HEK293T (cell line): ENCODE measurements at regions not wholly inside any gene's neighbourhood (a gene's known extent, or its start where the extent isn't known, plus 50 kb on each side); places are given as distances from the start of the nearest gene placed in this dataset.

Experiments used
- CTCF ChIA-PET: fragments of 350-600 bp; formaldehyde crosslinking; extraction: SDS; loops from one replicate; lab custom pipeline; 2021; ENCODE audit warnings: antibody characterized with exemption, inconsistent platforms; lab: Yijun Ruan, JAX
- POLR2A ChIA-PET: fragments of 350-600 bp; formaldehyde crosslinking; extraction: SDS; loops from one replicate; lab custom pipeline; 2020; ENCODE audit warnings: antibody characterized with exemption, inconsistent platforms; lab: Yijun Ruan, JAX
- DNase-seq: peaks from one replicate; pipeline ENCODE4 v3.0.0; 2012; ENCODE audit warnings: mixed read lengths; ENCODE audit errors: extremely low spot score
- ARNT ChIP-seq: fragments of 450-650 bp; IDR thresholded peaks from 2 replicates; pipeline ENCODE4 v1.6.1; 2017; ENCODE audit warnings: mild to moderate bottlenecking
- BHLHE40 ChIP-seq: fragments of 450-650 bp; IDR thresholded peaks from 2 replicates; pipeline ENCODE4 v1.6.1; 2016; ENCODE audit warnings: mild to moderate bottlenecking, moderate library complexity, borderline replicate concordance
- CTBP1 ChIP-seq: fragments of 450-650 bp; IDR thresholded peaks from 2 replicates; pipeline ENCODE4 v1.6.1; 2016; ENCODE audit warnings: borderline replicate concordance
- ELF4 ChIP-seq: fragments of 450-650 bp; IDR thresholded peaks from 2 replicates; pipeline ENCODE4 v1.6.1; 2017; ENCODE audit warnings: antibody characterized with exemption
- FOXA1 ChIP-seq: fragments of 450-650 bp; IDR thresholded peaks from 2 replicates; pipeline ENCODE4 v1.6.1; 2016; ENCODE audit warnings: mild to moderate bottlenecking
- FOXK2 ChIP-seq: fragments of 450-650 bp; IDR thresholded peaks from 2 replicates; pipeline ENCODE4 v1.6.1; 2016; ENCODE audit warnings: mild to moderate bottlenecking
- FOXM1 ChIP-seq: fragments of 450-650 bp; IDR thresholded peaks from 2 replicates; pipeline ENCODE4 v1.6.1; 2017; ENCODE audit warnings: mild to moderate bottlenecking, borderline replicate concordance
- HDGF ChIP-seq: fragments of 450-650 bp; IDR thresholded peaks from 2 replicates; pipeline ENCODE4 v1.6.1; 2017; ENCODE audit warnings: antibody characterized with exemption, borderline replicate concordance
- L3MBTL2 ChIP-seq: fragments of 450-650 bp; conservative IDR thresholded peaks from 2 replicates; pipeline ENCODE4 v1.6.1; 2016; ENCODE audit warnings: mild to moderate bottlenecking
- LEF1 ChIP-seq: fragments of 450-650 bp; IDR thresholded peaks from 2 replicates; pipeline ENCODE4 v1.6.1; 2017; ENCODE audit warnings: mild to moderate bottlenecking, borderline replicate concordance
- NFRKB ChIP-seq: fragments of 450-650 bp; IDR thresholded peaks from 2 replicates; pipeline ENCODE4 v1.6.1; 2016; ENCODE audit warnings: mild to moderate bottlenecking, moderate library complexity
- PKNOX1 ChIP-seq: fragments of 450-650 bp; IDR thresholded peaks from 2 replicates; pipeline ENCODE4 v1.6.1; 2016
- SP1 ChIP-seq: fragments of 450-650 bp; IDR thresholded peaks from 2 replicates; pipeline ENCODE4 v1.6.1; 2017
- SUZ12 ChIP-seq: fragments of 450-650 bp; IDR thresholded peaks from 2 replicates; pipeline ENCODE4 v1.6.1; 2016; ENCODE audit warnings: mild to moderate bottlenecking
- TARDBP ChIP-seq: fragments of 450-650 bp; IDR thresholded peaks from 2 replicates; pipeline ENCODE4 v1.6.1; 2016
- ZNF384 ChIP-seq: fragments of 450-650 bp; IDR thresholded peaks from 2 replicates; pipeline ENCODE4 v1.6.1; 2016

- TF ChIP-seq BHLHE40 = no peak
- TF ChIP-seq NFRKB = no peak
- no peak for TF ChIP-seq FOXM1
- TF ChIP-seq LEF1 = no peak
- TF ChIP-seq ZNF384 = no peak
- TF ChIP-seq TARDBP = no peak
- no peak for TF ChIP-seq FOXA1
- no peak for TF ChIP-seq ARNT
- no peak for TF ChIP-seq HDGF
- no peak for TF ChIP-seq SUZ12
- no peak for TF ChIP-seq PKNOX1
- TF ChIP-seq L3MBTL2 = no peak
- TF ChIP-seq CTBP1 = no peak
- TF ChIP-seq ELF4 = no peak
- no peak for TF ChIP-seq FOXK2
- no peak for TF ChIP-seq SP1
- ChIA-PET POLR2A (no interaction called here), CTCF (interaction anchor here (0.6 kb wide), 1 partner anchor 80 kb away, joined by 4 read pairs; no protein-coding TSS in a partner anchor)
- no peak for DNase-seq
Measured at GRCh38 chr2:64260093-64260803, 116.0 kb upstream of the PELI1 start.

DNA sequence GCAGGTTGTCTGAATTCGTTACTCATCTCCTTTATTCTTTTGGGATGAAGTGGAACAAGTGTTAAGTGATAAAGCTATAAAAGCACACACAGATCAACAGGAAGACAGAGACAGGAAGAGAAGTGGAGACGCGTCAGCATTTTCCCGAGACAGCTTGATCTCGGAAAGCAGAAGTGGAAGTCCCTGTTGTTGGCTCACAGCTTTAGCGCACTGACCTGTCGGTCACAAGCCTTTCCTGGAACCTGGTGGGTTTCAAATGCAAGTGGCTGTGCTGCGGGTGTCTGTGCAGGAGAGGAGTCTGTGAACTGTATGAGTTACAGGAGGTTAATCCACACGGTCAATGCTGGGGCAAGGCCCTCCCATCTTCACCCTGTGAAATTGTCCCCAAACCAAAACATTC lies 116.6 kb upstream of the PELI1 start:
- ChIA-PET POLR2A (no interaction called here), CTCF (interaction anchor here (0.6 kb wide), 1 partner anchor 81 kb away, joined by 4 read pairs; no protein-coding TSS in a partner anchor)
- no peak for TF ChIP-seq ZNF384
- no peak for DNase-seq

DNA sequence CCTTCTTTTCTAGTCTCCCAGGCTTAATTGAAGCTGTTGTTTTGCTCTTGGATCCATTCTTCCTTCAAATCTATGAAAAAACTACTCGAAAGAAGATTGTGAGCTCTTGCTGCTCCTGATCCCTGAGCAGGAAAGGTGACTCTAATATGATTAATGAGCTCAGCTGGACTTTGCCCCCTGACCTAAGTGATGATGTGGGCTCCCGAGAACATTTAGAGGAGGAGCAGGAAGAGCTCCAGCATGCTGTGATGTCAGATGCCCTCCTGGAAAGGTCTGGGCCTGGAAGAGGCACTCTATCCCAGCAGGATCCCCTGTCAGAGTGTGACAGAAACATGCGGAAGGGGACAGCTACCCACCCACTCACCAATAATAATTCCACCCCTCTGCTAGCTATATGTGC lies 117.9 kb upstream of the PELI1 start:
- ChIA-PET POLR2A (no interaction called here), CTCF (interaction anchor here (0.8 kb wide), 1 partner anchor 224 kb away, joined by 4 read pairs; no protein-coding TSS in a partner anchor)
- TF ChIP-seq HDGF (no peak), LEF1 (no peak), L3MBTL2 (no peak), NFRKB (no peak), PKNOX1 (no peak), SUZ12 (no peak), ARNT (no peak), ELF4 (no peak), CTBP1 (no peak), TARDBP (no peak), FOXM1 (no peak), ZNF384 (no peak), BHLHE40 (no peak), FOXK2 (no peak), SP1 (no peak), FOXA1 (no peak)
- no peak for DNase-seq

DNA sequence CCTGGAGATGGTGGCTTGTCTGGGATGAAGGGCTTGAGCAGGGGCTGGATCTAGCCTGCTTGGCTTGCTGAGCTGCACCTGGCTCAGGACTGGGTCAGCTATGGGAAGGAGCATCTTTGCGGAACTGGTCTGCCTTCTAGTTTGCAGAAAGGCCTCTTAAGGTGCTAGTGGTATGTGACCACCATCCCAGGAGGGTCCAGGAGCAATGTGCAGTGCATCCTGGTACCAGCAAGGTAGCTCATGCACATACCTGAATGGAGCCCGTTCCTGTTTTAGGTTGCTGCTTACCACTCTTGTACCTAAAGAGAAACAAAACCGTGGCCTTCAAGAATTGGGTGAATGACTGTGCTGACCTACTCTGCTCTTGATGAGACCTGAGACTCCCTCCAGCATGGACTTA lies 118.6 kb upstream of the PELI1 start:
- no peak for DNase-seq
- POLR2A ChIA-PET = no interaction called here
- TF ChIP-seq FOXA1 (no peak), CTBP1 (no peak), ZNF384 (no peak), ARNT (no peak), TARDBP (no peak), ELF4 (no peak), FOXM1 (no peak), FOXK2 (no peak), LEF1 (no peak), L3MBTL2 (no peak), NFRKB (no peak)
- CTCF ChIA-PET = interaction anchor here (0.7 to 0.8 kb wide), 2 partner anchors 29 to 223 kb away, joined by 4 to 6 read pairs; no protein-coding TSS in a partner anchor

DNA sequence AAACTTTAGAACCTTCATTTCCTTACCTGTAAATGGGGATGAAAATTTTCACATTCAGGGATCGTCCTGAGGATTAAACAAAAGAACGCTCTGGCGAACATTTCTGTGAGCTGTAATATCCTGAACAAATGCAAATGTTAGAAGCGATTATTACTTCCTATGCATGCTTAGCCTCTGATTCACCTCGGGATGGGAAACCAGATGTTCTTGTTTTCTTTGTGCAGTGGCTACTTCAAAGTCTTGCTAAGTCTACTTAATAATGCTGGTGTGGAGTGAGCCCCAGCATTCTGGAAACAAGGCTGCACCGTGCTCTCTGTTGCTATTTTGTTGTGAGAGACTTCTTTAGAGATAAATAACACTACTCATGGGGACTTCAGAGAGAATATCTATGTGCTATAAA lies 119.1 kb upstream of the PELI1 start:
- TF ChIP-seq SP1 (no peak), CTBP1 (no peak), ARNT (no peak), ELF4 (no peak), ZNF384 (no peak), LEF1 (no peak), FOXK2 (no peak), HDGF (no peak), FOXA1 (no peak), FOXM1 (no peak), L3MBTL2 (no peak), SUZ12 (no peak), PKNOX1 (no peak), NFRKB (no peak)
- DNase-seq = no peak
- CTCF ChIA-PET = interaction anchor here (0.7 kb wide), 1 partner anchor 30 kb away, joined by 6 read pairs; no protein-coding TSS in a partner anchor
- POLR2A ChIA-PET = no interaction called here

DNA sequence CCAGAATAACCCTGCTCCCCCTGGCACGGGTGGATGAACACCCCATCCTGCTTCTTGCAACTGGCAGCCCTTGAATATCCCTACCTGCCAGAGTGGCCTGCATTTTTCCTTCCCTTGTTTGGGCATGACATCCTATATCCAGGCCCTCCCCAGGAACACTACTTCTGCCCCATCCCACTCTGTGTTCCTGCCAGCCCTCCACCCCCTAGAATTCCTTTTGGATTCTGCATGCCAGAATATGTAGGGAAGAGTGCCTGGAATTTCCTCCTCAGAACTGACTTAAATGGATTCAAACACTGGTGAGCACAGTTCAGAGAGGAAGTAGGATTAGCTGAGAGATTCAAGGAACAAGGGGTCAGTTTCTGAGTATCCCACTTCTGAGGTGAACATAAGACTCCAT lies 123.5 kb upstream of the PELI1 start:
- POLR2A ChIA-PET = no interaction called here

More for the DNA sequence above, 123.5 kb upstream of the PELI1 start:
- DNase-seq = no peak
- CTCF ChIA-PET = no interaction called here
- TF ChIP-seq FOXA1 (no peak), PKNOX1 (no peak)
